ENCODE measurements at regions not wholly inside any gene's neighbourhood (a gene's known extent, or its start where the extent isn't known, plus 50 kb on each side); places are given as distances from the start of the nearest gene placed in this dataset.

DNA sequence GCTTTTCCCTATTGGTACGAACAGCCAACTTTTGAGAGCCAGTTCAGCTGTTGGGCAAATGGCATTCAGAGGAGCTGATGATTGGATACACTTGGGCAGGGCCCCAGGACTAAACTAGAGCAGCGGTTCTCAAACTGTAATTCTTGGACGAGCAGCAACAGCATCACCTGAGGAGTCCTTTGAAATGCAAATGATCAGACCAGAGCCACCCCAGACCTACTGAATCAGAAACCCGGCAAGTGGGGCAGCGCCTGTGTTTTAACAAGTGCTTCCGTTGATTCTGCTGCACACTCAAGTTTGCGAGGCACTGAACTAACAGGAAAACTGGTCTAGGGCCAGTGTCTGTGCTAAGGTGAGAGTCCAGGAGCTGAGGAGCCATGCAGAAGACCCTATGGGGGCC is 239.7 kb downstream of the UACA start:
- ATAC-seq (ENCODE audit: insufficient number of reproducible peaks, low FRiP score, low read depth) (no peak), DNase-seq (ENCODE audit: low spot score) (no peak)
- Histone ChIP-seq H3K4me1 (ENCODE audit: control insufficient read depth in 1 of 2, low read depth in 2 of 2) (no peaks in the 10 kb centered on the region), H3K36me3 (no peaks in the 10 kb centered on the region), H3K4me3 (no peak overlapping the region), H3K27me3 (replicated peaks; ENCODE audit: insufficient read depth) (no peaks in the 10 kb centered on the region), H3K9me3 (no peaks in the 10 kb centered on the region), H3K27ac (no peak overlapping the region)
- no peak for TF ChIP-seq CTCF (IDR thresholded peaks at IDR 0.05)

- no peak for TF ChIP-seq CTCF (IDR thresholded peaks at IDR 0.05)
- DNase-seq (ENCODE audit: low spot score) (no peak), ATAC-seq (ENCODE audit: insufficient number of reproducible peaks, low FRiP score, low read depth) (no peak)
These were observed 240.2 kb downstream of the UACA start for GRCh38 chr15:70523192-70523591.

DNA sequence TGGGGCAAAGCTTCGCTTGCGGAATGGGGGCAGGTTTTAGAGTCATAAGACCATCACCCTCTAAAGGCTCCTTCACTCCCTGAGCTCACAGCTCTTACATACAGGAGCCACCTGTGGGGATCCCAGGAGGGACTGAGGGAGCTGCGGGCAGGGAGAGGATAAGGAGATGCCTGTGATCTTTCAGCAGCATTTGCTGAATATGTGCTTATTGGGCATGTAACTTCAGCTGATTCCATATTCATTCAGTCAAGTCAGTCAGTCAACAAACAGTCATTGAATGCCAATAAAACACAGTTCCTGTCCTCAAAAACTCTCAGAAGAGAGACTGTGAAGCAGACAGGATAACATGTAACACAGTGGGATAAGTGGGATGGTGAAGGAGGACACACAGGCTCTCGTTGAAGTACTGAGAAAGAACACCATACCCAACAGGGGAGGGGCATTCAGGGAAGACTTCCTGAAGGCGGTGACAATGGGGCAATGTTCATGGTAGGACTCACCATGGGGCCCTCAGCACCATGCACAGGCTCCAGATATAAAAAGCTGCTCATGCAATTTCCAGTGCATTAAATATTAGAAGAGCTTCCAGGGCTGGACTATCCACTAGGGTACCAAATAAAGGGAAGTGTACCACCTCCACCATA is 240.9 kb downstream of the UACA start:
- no peak for DNase-seq (ENCODE audit: low spot score)

More at GRCh38 chr15:70523192-70523591, 240.2 kb downstream of the UACA start:
- Histone ChIP-seq H3K4me1 (ENCODE audit: control insufficient read depth in 1 of 2, low read depth in 2 of 2) (no peaks in the 10 kb centered on the region), H3K36me3 (no peaks in the 10 kb centered on the region), H3K4me3 (no peak overlapping the region), H3K27me3 (replicated peaks; ENCODE audit: insufficient read depth) (no peaks in the 10 kb centered on the region), H3K27ac (no peak overlapping the region), H3K9me3 (no peaks in the 10 kb centered on the region)

GRCh38 chr15:70521576-70522322 is 241.6 kb downstream of the UACA start:
- Histone ChIP-seq H3K4me1 (ENCODE audit: control insufficient read depth in 1 of 2, low read depth in 2 of 2) (no peaks in the 10 kb centered on the region), H3K36me3 (no peaks in the 10 kb centered on the region), H3K9me3 (no peaks in the 10 kb centered on the region), H3K27ac (no peak overlapping the region), H3K4me3 (no peak overlapping the region), H3K27me3 (replicated peaks; ENCODE audit: insufficient read depth) (no peaks in the 10 kb centered on the region)
- DNase-seq (ENCODE audit: low spot score) (no peak), ATAC-seq (ENCODE audit: insufficient number of reproducible peaks, low FRiP score, low read depth) (no peak)
- TF ChIP-seq CTCF (IDR thresholded peaks at IDR 0.05) = no peak

More for the DNA sequence above, 240.9 kb downstream of the UACA start:
- no peaks in the 10 kb centered on the region for H3K27me3 ChIP-seq (replicated peaks; ENCODE audit: insufficient read depth)
- no peak for ATAC-seq (ENCODE audit: insufficient number of reproducible peaks, low FRiP score, low read depth)
- H3K4me1 ChIP-seq (ENCODE audit: control insufficient read depth in 1 of 2, low read depth in 2 of 2) = no peaks in the 10 kb centered on the region
- no peaks in the 10 kb centered on the region for H3K9me3 ChIP-seq
- no peaks in the 10 kb centered on the region for H3K36me3 ChIP-seq
- H3K4me3 ChIP-seq = no peak overlapping the region
- H3K27ac ChIP-seq = no peak overlapping the region
- no peak for TF ChIP-seq CTCF (IDR thresholded peaks at IDR 0.05)

- Histone ChIP-seq H3K4me1 (ENCODE audit: control insufficient read depth in 1 of 2, low read depth in 2 of 2) (no peaks in the 10 kb centered on the region), H3K36me3 (no peaks in the 10 kb centered on the region), H3K4me3 (no peak overlapping the region), H3K9me3 (no peaks in the 10 kb centered on the region), H3K27me3 (replicated peaks; ENCODE audit: insufficient read depth) (no peaks in the 10 kb centered on the region), H3K27ac (no peak overlapping the region)
- ATAC-seq (ENCODE audit: insufficient number of reproducible peaks, low FRiP score, low read depth) (no peak), DNase-seq (ENCODE audit: low spot score) (no peak)
- TF ChIP-seq CTCF (IDR thresholded peaks at IDR 0.05) = no peak
These were observed 243.7 kb downstream of the UACA start for GRCh38 chr15:70519616-70520015.
